GM21786 (cell line): ENCODE measurements at regions not wholly inside any gene's neighbourhood (a gene's known extent, or its start where the extent isn't known, plus 50 kb on each side); places are given as distances from the start of the nearest gene placed in this dataset.

Experiments
- ATAC-seq: cut with Tn5 transposase; IDR thresholded peaks from one replicate; pipeline ENCODE4 v1.9.1; 2021; ENCODE audit not compliant: unreplicated experiment

- ATAC-seq, result no peak
These were observed 87.9 kb downstream of the THBS2 start for GRCh38 chr6:169165561-169166300.

- ATAC-seq, result no peak
These were observed 88.7 kb downstream of the THBS2 start for GRCh38 chr6:169164986-169165385.

GRCh38 chr6:169164451-169164850 is 89.2 kb downstream of the THBS2 start:
- ATAC-seq, result no peak

- ATAC-seq, result no peak
These were observed 90.2 kb downstream of the THBS2 start for GRCh38 chr6:169163411-169163901.

GRCh38 chr6:169162752-169163407 is 90.8 kb downstream of the THBS2 start:
- no peak for ATAC-seq

GRCh38 chr6:169162249-169162648 is 91.4 kb downstream of the THBS2 start:
- no peak for ATAC-seq

- no peak for ATAC-seq
These were observed 92.0 kb downstream of the THBS2 start for GRCh38 chr6:169161572-169162167.

- ATAC-seq, result no peak
These were observed 92.6 kb downstream of the THBS2 start for GRCh38 chr6:169160855-169161560.

GRCh38 chr6:169160091-169160854 is 93.4 kb downstream of the THBS2 start:
- ATAC-seq, result no peak

GRCh38 chr6:169159331-169159730 is 94.3 kb downstream of the THBS2 start:
- ATAC-seq, result no peak

GRCh38 chr6:169158691-169159090 is 95.0 kb downstream of the THBS2 start:
- no peak for ATAC-seq

GRCh38 chr6:169158174-169158573 is 95.5 kb downstream of the THBS2 start:
- ATAC-seq, result no peak

GRCh38 chr6:169157197-169158148 is 96.2 kb downstream of the THBS2 start:
- ATAC-seq, result no peak

- ATAC-seq, result no peak
These were observed 96.9 kb downstream of the THBS2 start for GRCh38 chr6:169156793-169157147.

- ATAC-seq, result no peak
These were observed 97.4 kb downstream of the THBS2 start for GRCh38 chr6:169156108-169156792.

- ATAC-seq, result no peak
These were observed 98.2 kb downstream of the THBS2 start for GRCh38 chr6:169155481-169155880.

- no peak for ATAC-seq
These were observed 100.2 kb downstream of the THBS2 start for GRCh38 chr6:169153401-169153800.

- ATAC-seq, result no peak
These were observed 107.1 kb downstream of the THBS2 start for GRCh38 chr6:169146521-169146920.

- ATAC-seq, result no peak
These were observed 107.6 kb downstream of the THBS2 start for GRCh38 chr6:169145991-169146501.
